ENCODE measurements at regions not wholly inside any gene's neighbourhood (a gene's known extent, or its start where the extent isn't known, plus 50 kb on each side); places are given as distances from the start of the nearest gene placed in this dataset.
A peak's percentile ranks its signal among the peaks of the same experiment; 100 is the strongest.

DNA sequence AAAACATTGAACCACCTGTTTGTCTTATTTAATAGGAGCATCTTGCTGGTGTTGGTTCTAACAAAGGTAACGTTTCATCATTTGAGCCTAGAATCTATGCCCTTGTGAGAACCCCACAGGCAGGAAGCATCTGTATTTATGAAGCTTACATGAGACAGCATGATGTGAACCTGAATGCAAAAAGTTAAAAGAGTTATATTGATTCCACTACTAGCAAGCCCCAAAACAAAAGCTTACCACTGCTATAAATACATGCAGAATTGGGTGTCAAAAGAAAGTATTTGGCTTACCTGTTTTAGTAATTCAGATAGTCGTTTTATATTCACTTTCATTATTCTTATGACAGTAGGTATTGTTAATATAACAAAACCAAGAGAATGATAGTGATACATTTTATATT lies 301.2 kb upstream of the ADGRL2 start:
- Histone ChIP-seq H3K36me3 (no peaks in the 10 kb centered on the region), H3K4me3 (no peak overlapping the region), H3K27me3 (no peaks in the 10 kb centered on the region), H3K4me1 (peaks cover 4 to 24% (median 21%) of the 10 kb centered on the region in 4 donors), H3K9me3 (no peaks in the 10 kb centered on the region), H3K27ac (replicated peaks in 1 of 4) (no peak overlapping the region)
- DNase-seq (ENCODE audit: extremely low spot score): no peak
- TF ChIP-seq POLR2A (IDR thresholded peaks at IDR 0.05; ENCODE audit: low read depth) (no peak), EP300 (IDR thresholded peaks at IDR 0.05) (no peak), POLR2AphosphoS5 (IDR thresholded peaks at IDR 0.05) (no peak), CTCF (IDR thresholded peaks at IDR 0.05) (no peak)
- intact Hi-C loops (cut with DNase I): no loop called here
- WGBS: 65% methylated on average over 2 of the region's 2 CpGs

DNA sequence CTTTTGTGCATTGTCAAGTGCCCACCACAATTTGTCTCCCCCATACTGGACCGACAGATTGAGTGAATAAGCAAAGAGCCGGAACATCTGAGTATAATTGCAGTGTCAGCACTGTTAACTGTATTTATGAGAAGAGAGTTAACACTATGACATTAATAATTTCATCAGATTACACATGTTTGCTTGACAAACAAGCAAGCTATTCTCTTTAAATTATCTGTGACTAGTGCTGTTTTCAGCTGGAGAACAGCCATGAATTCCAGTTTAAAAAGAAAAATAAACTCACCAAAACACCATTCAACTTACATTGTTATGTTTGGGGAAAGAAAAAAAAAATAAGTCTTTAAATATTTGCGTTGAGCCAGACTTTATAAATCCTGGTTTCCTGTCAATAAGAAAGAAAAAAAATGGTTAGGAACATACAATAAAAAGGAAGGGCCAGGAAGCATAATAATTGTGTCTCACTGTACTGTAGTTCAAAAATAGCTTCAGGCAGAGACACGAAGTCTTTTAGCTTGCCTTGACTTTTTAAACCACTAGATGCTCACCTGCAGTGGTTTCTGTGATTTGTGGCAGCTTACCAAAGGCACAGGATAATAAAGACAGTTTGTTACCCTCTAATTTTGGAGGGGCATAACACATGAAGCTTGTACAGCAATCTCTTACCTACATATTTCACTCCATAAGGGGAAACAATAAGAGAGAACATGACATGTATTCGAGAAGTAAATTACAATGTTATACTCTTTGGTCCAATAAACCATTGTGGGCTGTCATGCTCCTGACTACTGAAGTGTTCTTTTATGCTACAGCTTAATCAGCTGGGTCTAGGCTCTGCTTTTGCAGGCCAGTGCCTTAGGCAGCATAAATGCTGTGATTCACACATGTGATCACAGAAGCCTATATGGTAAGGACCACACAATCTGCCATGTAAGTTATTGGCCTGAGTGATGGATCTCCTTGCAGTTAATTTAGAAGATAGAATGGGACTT lies 302.0 kb upstream of the ADGRL2 start:
- intact Hi-C loops (cut with DNase I): no loop called here
- no peak for TF ChIP-seq EP300 (IDR thresholded peaks at IDR 0.05)
- no peak for TF ChIP-seq POLR2AphosphoS5 (IDR thresholded peaks at IDR 0.05)
- TF ChIP-seq POLR2A (IDR thresholded peaks at IDR 0.05; ENCODE audit: low read depth): no peak
- TF ChIP-seq CTCF (IDR thresholded peaks at IDR 0.05): no peak
- Histone ChIP-seq H3K4me3 (no peak overlapping the region), H3K36me3 (no peaks in the 10 kb centered on the region), H3K9me3 (no peaks in the 10 kb centered on the region), H3K4me1 (peaks cover 8 to 30% (median 28%) of the 10 kb centered on the region in 4 donors), H3K27me3 (no peaks in the 10 kb centered on the region), H3K27ac (replicated peaks in 1 of 4) (no peak overlapping the region)
- DNase-seq (ENCODE audit: extremely low spot score): no peak
- WGBS: 43% methylated on average over 5 of the region's 5 CpGs

DNA sequence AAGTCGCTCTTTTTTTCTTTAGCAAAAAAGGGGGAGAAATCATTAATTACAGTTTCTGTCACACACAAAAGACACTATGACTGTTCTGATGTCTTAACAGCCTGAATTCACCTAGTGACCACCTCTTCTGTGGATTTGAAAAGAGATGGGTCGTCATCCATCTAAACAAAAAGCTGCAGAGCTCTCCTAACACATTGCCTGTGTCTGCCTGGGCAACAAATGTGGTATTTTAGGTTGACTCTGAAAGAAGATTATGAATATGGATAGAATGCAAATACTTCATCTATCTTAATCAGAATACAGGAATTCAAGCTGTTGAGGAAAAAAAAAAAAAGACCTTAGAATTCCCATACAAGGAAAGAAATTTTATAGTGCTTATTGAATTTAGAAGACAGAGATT lies 304.4 kb upstream of the ADGRL2 start:
- DNase-seq (ENCODE audit: extremely low spot score): no peak
- Histone ChIP-seq H3K27ac (replicated peaks in 1 of 4) (no peak overlapping the region), H3K27me3 (no peaks in the 10 kb centered on the region), H3K36me3 (no peaks in the 10 kb centered on the region), H3K4me3 (no peak overlapping the region), H3K4me1 (peaks cover 16 to 42% (median 39%) of the 10 kb centered on the region in 4 donors), H3K9me3 (no peaks in the 10 kb centered on the region)
- WGBS: 80% methylated on average over 2 of the region's 2 CpGs
- no peak for TF ChIP-seq POLR2A (IDR thresholded peaks at IDR 0.05; ENCODE audit: low read depth)
- no peak for TF ChIP-seq CTCF (IDR thresholded peaks at IDR 0.05)
- no peak for TF ChIP-seq POLR2AphosphoS5 (IDR thresholded peaks at IDR 0.05)
- TF ChIP-seq EP300 (IDR thresholded peaks at IDR 0.05): no peak
- intact Hi-C loops (cut with DNase I): no loop called here

- H3K9me3 ChIP-seq: peaks cover 0 to 16% (median 13%) of the 10 kb centered on the region in 4 donors
- TF ChIP-seq POLR2AphosphoS5 (IDR thresholded peaks at IDR 0.05) (peak in 1 of 2 donors; percentile 15), CTCF (IDR thresholded peaks at IDR 0.05) (no peak), EP300 (IDR thresholded peaks at IDR 0.05) (no peak), POLR2A (IDR thresholded peaks at IDR 0.05; ENCODE audit: low read depth) (no peak)
- no peaks in the 10 kb centered on the region for H3K27me3 ChIP-seq
- intact Hi-C loops (cut with DNase I): no loop called here
- DNase-seq (ENCODE audit: extremely low spot score): no peak
- no peaks in the 10 kb centered on the region for H3K36me3 ChIP-seq
- H3K4me1 ChIP-seq: peaks cover 12 to 32% (median 30%) of the 10 kb centered on the region in 4 donors
- no peak overlapping the region for H3K4me3 ChIP-seq
- peak overlapping the region; percentile 22 to 59 (median 58) for H3K27ac ChIP-seq (replicated peaks in 1 of 4)
- 34% methylated on average over 5 of the region's 5 CpGs for WGBS
These were observed 307.4 kb upstream of the ADGRL2 start for GRCh38 chr1:81493102-81493869.
